ENCODE measurements at regions not wholly inside any gene's neighbourhood (a gene's known extent, or its start where the extent isn't known, plus 50 kb on each side); places are given as distances from the start of the nearest gene placed in this dataset.

GRCh38 chr2:85939131-85939530, 50.3 kb upstream of the ST3GAL5 start:
- no peak for DNase-seq

Data from activated CD4-positive, alpha-beta T cell treated with anti-CD3 and anti-CD28 coated beads, Interleukin-10, Interleukin-2, amounts not matched to agents 100 ng/mL and 50 ng/mL, durations not matched to agents 16 hours and 8 hours (primary cell).